ENCODE measurements at regions not wholly inside any gene's neighbourhood (a gene's known extent, or its start where the extent isn't known, plus 50 kb on each side); places are given as distances from the start of the nearest gene placed in this dataset.
A peak's percentile ranks its signal among the peaks of the same experiment; 100 is the strongest.
"Not testable (repeated sequence)": the region's sequence is repeated elsewhere in the genome, so short reads cannot be mapped to it uniquely, and the experiment has no call there.

DNA sequence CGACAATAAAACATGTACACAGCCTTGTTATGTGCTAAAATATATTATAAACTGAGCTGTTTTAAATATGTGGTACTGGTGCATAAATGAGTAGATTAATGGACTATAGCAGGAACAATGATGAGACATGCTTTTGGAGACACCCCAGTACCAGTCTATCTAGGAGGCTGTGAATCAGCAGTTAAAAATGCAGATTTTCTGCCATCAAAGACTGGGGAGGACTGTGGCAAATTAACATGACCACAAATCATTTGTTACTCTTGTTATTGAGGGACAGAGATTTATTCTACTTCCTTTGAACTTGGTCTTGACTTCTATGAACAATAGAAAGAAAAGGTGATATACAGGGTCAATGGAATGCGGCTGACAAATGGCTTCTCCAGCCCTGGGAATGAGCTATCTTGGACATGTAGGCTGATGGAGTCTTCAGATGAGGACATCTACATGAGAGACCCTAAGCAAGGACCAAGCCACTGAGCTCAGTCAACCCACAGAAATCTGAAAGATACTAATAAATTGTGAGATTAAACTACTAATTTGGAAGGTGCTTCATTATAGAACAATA, 551.7 kb upstream of the GJE1 start:
- no peak for DNase-seq (ENCODE audit: low read depth in 1 of 2, low spot score in 1 of 2)

DNA sequence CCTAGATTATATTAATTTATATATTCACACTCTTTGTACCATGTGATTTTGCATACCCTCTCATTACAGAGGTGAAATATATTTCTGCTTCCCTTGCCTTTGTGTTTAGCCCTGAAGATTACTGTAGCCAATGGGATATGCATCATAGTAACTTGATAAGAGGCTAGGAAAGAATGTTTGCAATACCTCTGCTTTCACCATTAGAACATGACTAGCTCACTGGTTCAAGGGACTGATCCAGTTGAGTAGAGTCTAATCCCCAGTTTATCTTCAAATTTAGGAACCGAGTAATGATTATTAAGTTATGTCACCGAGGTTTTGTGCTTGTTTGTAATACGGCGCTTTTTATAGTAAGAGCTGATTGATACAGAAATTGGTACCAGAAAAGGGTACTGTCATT, 552.6 kb upstream of the GJE1 start:
- DNase-seq (ENCODE audit: low read depth in 1 of 2, low spot score in 1 of 2), result no peak

DNA sequence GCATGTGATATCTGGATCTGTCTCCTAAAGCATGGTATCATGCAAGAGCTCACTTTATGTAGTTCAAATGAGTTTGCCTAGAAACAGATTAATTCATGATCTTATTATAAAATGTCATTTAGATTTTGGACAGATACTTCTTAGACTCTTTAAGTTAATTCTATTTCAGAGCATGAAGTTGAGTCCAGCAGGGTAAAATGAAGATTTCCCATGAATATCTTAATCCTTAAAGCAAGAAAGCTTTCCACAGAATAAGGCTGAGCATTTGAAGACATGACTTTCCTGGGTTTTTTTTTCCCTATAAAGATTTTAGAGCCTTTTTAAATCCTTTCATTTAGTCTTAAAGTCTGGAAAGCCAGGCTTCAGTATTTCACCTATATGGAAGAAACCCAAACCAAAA, 556.0 kb upstream of the GJE1 start:
- DNase-seq (ENCODE audit: low read depth in 1 of 2, low spot score in 1 of 2), result no peak

DNA sequence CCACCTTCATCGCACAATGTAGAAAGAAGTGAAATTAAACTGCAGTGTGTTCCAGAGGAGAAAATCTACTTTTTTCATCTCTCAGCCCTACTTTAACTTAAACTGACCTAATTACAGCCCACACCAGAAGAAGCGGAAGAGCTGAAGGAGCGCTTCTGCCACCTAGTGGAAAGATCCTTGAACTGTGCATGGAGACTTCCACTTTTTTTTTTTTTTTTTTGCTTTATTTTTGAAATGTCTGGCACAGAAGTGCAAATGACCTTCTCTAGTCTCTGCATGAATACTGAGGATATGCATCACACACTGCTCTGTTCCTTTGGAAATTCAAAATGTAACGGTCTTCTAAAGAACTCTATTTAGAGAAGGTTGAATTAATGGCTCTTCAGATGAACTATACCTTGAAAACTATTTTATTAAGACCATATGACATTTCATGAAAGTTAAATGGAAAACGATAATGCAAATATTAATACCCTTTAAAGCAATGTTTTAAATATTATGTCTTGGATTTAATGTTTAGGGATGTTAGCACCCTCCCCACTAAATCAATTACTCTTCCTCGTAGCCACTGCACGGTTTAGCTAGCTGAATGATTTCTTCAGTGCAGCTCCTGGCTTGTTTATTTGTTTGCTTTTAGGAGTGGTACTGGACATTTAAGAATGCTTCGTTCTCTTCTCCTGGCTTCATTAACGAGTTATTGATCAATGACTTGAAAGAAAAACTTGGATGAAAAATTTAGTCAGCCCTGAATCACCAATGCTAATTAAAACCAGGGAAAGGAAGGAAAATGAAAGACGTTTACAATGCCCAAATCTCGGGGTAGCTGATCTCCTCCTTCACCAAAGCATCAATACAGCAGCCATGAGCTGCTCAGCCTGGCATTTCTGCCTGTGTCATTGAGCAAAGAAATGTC, 569.6 kb upstream of the GJE1 start:
- DNase-seq (ENCODE audit: low read depth in 1 of 2, low spot score in 1 of 2), result peak in 1 of 2 donors; percentile 25

DNA sequence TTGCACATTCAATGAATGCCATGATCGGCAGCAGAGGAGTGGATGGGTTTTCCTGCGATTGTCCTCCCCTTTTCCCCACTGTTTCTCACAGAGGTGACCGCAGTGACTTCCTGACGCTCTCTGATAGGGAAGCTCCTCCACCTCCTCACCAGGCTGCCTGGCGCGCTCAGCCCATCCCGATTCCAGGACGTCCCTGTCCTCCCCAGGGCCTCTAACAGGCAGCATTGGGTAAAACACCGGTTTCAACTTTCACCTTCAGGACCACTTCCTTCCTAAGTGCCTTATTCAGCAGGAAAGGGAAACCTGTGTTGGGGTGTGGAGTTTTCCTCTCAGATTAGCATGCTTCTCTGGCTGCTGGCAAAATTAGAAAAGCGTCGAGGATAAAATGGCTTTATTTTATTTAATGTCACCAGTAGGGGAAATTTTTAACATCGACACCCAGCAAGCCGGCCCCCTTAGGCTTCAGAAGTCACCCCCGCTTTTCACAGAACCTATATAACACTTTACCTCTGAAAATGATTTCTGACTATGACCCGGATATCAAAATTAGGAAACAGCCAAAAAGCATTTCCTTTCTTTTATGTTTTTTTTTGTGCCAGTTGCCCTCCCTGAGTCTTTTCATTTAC, 570.4 kb upstream of the GJE1 start:
- DNase-seq (ENCODE audit: low read depth in 1 of 2, low spot score in 1 of 2), result no peak

DNA sequence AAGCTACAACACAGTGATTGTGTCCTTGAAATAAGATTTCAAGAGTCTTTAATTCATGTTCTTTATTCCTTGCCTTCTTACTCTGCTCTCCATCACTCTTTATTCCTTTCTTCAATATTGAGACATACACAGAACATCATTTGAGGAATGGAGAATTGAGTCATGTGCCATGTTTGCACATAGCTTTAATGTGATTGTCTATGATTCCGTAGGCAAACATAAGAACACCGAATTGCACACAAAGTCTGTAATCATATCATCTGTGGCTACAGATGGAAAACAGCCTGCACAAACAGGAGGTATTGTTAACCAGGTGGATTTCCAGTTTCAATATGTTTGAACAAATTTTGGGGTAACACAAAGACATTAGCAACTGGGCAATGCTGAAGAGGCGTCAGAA, 571.6 kb upstream of the GJE1 start:
- DNase-seq (ENCODE audit: low read depth in 1 of 2, low spot score in 1 of 2), result no peak

DNA sequence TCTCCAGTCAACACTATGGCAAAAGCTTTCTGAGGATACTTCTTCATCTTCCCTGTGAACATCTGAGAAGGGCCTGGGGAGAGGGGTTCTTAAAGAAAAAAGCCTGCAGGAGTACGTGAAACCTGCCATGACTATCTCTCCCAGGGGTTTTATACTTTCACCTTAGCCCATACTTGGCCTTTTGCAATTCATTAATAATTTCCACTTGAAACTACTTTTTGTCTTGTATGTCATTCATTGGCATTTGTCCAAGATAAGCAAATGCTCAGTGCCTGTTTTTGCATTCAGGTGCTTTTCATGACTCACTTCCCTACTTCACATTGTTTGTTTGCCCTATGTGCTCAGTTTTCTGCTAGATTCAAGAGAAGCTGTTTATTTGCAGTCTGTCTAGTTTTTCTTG, 580.3 kb upstream of the GJE1 start:
- no peak for DNase-seq (ENCODE audit: low read depth in 1 of 2, low spot score in 1 of 2)

DNA sequence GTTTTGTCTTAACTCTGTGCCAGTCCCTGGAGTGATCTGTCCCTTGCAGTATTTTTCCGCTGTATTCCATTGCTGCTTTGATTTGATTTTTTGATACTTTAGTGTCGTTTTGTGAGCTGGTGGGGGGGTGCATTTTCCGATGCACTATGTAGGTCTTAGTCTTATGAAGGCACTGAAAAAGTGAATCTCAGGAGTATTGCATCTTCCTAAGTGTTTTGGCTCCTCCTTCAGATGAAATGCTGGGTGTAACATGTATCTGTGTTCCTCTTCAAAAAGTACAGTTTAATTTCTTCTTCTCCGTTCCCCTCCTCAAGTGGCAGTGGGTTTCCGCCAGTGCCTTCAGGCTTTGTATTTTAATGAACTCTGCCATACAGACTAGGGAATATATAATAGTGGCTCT, 580.7 kb upstream of the GJE1 start:
- no peak for DNase-seq (ENCODE audit: low read depth in 1 of 2, low spot score in 1 of 2)

DNA sequence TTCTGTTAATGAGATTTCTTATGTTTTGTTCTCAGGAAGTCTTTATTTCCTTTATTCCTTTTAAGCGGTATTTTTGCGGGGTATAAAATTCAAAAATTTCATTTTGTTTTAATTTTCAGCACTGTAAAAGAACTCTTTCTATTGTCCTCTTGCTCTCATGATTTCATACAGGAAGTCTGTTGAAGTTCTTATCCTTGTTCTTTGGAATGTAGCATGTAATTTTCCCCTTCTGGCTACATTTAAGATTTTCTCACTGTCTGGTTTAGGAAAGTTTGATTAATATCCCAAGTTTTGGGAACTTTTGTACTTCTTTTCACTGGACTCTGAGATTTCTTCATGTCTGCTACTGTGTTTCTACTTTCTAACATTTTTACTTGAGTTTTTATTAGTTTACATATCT, 581.4 kb upstream of the GJE1 start:
- no peak for DNase-seq (ENCODE audit: low read depth in 1 of 2, low spot score in 1 of 2)

DNA sequence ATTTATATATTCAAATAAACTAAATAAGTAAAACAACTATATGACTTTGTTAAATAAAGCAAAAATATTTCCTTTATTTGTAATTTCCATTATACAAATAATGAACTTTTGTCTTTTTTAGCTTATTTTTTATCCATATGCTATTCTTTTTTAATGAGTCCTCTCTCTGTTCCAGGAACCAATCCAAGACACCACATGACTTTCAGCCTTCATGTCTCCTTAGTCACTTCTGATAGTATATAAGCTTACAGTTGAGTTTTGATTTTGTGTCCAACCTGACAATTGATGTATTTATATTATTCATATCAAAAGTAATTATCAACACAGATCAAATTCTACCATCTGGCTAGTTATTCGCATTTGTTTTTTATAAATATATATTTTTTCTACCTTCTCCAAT, 582.3 kb upstream of the GJE1 start:
- no peak for DNase-seq (ENCODE audit: low read depth in 1 of 2, low spot score in 1 of 2)

DNA sequence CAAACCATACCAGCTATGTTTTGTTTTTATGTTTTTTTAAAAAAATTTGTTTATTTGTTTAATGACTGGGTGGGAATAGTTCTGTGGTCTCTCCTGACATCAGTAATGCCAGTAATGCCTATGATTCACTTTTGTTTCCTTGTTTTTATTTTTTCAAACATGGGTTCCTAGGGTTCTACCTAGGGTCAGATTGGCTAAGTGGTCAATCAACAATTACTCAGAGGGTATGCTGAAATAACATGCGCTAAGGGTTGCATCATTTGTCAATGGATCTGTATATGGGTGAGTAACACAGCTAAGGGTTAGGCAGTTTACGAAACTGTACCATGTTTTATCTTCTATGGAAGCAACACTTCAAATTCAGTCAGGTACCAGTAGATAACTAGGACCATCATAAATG, 583.8 kb upstream of the GJE1 start:
- no peak for DNase-seq (ENCODE audit: low read depth in 1 of 2, low spot score in 1 of 2)

DNA sequence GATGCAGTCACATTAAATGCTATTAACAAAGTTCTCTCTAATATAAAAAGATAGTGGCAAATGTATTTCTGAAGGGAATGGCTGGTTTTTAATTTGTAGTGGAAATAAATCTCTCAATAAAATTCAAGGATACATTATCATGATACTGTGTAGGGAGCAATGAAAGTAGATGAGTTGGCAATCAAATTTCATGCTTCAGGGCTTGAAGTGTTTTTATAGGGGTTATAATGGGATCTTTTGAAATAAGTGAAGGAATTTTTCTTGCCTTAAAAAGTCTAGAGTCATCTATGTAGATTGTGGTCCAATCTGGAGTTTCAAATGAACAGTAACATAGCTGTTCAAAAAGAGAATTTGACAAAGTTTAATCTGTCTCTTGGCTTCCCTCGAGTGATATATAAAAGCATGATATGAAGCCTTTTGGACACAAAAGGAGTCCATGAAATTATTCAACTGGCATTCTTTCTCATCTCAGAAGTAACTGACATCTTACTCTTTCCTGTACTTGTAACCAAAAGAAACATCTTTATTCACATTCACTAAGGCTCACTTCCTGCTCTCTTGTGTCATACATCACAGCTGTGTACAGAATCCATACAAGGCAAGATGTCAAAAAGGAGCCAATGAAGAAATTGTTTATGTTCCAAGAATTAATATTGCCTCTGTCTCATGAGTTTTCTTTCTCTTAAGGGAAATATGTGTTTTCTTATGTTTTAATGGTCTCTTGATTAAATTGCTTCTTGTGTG, 591.0 kb upstream of the GJE1 start:
- DNase-seq (ENCODE audit: low read depth in 1 of 2, low spot score in 1 of 2), result no peak

DNA sequence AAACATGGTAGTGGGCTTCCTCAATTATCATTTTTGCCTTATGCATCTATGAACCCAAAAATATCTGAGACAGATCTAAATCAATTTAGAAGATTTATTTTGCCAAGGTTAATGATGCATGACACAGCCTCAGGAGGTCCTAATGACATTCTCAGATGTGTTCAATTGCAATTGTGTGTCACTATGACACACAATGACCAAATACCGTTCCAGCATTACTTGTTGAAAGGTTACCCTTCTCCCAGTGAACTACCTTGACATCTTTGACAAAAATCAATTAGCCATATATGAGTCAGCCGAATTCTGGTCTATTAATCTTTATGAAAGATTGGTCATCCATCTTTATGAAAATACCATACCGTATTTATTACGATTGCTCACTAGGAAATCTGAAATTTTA, 592.5 kb upstream of the GJE1 start:
- no peak for DNase-seq (ENCODE audit: low read depth in 1 of 2, low spot score in 1 of 2)

DNA sequence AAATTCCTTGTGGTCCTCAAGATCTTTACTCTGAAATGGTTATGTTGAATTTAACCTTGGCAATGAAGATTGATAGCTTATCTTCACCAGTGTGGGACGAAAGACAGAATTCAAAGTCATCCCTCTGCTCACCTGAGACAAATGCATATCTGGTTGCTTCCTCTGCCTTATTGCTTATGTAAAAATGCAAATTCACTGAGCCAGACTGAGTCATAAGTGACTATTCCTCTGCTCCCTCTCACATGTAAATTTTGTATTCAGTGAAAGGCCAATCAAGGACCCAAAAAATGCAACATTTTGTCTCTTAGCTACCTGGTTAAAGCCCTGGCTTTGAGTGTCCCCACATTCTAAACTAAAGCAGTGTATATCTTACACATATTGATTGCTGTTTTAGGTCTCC, 593.1 kb upstream of the GJE1 start:
- no peak for DNase-seq (ENCODE audit: low read depth in 1 of 2, low spot score in 1 of 2)

DNA sequence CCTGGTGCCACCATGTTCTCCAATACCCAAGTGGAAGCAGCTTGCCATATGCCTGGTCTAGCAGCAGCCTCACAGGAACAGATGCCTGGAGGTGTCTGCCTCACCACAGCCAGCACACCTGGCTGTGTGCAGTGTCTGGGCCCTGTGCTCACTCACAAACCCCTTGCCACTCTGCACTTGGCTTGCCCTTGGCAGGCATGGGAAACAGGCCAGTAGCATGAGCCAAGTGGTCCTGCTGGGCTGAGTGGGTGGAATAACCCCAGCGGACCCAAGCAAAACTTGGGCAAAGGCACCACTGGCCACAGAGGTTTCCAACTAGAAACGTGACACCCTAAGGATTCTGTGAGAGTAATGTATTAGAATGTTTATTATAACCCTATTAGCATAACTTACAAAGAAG, 600.5 kb upstream of the GJE1 start:
- DNase-seq (ENCODE audit: low read depth in 1 of 2, low spot score in 1 of 2), result no peak

DNA sequence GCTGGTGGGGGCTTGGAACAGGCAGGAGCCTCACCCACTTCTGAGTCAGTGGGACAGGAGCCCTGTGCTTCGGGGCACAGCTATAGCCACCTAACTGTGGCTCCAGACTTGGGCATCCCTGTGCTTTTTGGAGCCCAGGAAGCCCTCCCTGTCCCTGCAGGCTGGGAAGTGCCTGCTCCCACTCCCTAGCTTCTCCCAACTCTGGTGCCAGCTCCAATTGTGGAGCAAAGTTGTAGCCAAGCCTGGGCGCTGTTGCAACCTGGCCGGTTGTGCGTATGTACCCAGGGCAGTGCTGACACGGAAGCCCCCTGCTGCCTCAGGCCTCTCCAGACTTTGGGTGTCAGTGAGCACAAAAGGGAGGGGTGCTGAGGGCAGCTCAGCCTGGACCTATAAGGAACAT, 601.7 kb upstream of the GJE1 start:
- no peak for DNase-seq (ENCODE audit: low read depth in 1 of 2, low spot score in 1 of 2)

DNA sequence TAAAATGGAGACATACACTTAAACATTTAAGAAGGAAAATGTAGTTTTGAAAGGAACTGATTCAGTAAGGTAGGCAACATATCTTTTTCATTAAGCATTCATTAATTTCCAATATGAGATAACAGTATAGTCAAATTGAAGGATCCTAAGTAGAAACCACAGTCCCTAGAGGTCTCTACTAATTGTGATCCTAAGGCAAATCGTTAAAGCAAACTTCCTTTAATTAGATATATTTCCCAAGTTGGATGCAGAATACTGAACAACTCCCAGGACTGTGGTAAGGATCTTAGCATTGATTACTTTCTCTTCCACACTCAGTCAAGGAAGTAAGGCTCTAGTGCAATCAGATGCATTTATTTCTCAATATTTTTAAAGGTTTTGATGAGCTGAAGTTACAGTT, 604.1 kb upstream of the GJE1 start:
- no peak for DNase-seq (ENCODE audit: low read depth in 1 of 2, low spot score in 1 of 2)

DNA sequence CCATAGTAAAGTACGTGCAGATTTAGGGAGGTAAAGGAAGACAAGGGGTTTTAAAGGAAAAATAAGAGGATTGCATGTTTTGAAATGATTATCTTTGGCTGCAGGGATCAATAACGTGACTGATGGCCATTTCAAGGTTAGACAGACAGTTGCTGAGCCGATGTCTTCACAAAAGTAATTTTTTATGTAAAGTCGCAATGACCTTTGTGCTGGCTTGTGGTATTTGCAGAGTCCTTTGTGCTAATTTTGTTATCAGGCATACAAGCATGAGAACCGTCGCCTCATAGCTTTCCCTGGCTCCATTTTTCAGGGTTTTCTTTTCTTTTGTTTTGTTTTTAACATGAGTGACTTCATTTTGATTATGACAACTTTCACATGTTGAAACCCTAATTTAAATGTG, 605.7 kb upstream of the GJE1 start:
- no peak for DNase-seq (ENCODE audit: low read depth in 1 of 2, low spot score in 1 of 2)

DNA sequence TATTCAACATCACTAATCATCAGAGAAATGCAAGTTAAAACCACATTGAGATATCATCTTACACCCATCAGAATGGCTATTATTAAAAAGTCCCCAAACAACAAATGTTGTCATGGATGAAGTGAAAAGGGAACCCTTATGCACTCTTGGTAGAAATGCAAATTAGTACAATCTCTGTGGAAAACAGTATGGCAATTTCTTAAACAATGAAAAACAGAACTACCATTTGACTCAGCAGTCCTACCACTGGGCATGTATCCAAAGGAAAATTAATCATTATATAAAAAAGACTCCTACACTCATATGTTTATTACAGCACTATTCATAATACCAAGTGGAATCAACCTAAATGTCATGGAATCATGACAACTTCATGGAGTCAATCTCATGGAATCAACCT, 611.3 kb upstream of the GJE1 start:
- DNase-seq (ENCODE audit: low read depth in 1 of 2, low spot score in 1 of 2), result no peak

DNA sequence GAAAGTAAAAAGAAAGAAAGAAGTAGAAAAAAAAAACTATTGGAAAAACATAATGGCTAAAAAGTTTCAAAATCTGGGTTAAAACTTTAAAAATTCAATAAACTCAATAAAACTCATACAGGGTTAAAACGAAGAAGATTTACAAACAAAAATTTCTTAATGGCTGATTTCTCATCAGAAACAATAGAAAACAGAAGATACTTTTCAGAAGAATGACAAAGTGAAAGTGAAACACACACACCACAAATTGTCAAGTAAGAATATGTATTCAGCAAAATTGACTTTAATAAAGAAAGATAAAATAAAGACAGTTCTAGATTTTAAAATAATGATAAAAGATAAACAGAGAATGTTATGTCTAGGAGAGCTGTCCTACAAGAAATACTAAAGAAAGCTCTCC, 618.9 kb upstream of the GJE1 start:
- no peak for DNase-seq (ENCODE audit: low read depth in 1 of 2, low spot score in 1 of 2)

DNA sequence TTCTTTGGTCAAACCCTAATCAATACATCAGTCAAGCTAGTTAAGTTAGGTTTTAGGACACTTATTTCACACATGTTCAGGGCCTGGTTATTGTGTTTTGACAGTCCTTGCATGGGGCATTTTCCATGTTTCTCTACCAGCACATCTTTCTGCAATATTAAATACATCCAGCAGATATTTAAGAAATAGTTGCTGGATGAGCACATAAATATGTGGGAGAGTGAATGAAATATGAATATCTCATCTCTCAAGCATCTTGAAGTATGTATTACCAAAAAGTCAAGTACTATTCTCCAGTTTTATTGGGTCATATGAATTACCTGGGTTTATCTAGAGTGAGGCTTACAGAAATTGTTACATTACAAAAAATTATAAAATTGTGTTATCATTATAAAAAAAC, 621.9 kb upstream of the GJE1 start:
- DNase-seq (ENCODE audit: low read depth in 1 of 2, low spot score in 1 of 2), result no peak

DNA sequence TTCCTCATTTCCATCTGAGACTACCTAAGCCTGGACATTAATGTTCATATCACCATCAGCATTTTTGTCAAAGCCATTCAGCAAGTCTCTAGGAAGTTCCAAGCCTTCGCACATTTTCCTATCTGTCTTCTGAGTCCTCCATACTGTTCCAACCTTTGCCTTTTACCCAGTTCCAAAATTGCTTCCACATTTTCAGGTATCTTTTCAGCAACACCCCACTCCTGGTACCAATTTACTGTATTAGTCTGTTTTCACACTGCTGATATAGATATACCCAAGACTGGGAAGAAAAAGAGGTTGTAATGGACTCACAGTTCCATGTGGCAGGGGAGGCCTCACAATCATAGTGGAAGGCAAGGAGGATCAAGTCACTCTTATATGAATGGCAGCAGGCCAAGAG, 626.7 kb upstream of the GJE1 start:
- DNase-seq (ENCODE audit: low read depth in 1 of 2, low spot score in 1 of 2), result not testable (repeated sequence)

Measured in activated CD4-positive, alpha-beta T cell treated with anti-CD3 and anti-CD28 coated beads, Interleukin-2, amount 50 U/mL, for 24 hours (primary cell).